KMS-11 (cell line): ENCODE measurements at regions not wholly inside any gene's neighbourhood (a gene's known extent, or its start where the extent isn't known, plus 50 kb on each side); places are given as distances from the start of the nearest gene placed in this dataset.

Source experiments
- H2AFZ ChIP-seq: fragments of 200-600 bp; sonication (generic); 2 replicates; pipeline ENCODE4 v1.6.1; 2016; ENCODE audit warnings: antibody characterized with exemption, mixed run types, low read depth
- H3K27ac ChIP-seq: fragments of 200-600 bp; sonication (generic); 2 replicates; pipeline ENCODE4 v1.6.1; 2016; ENCODE audit warnings: mild to moderate bottlenecking, mixed run types
- H3K27me3 ChIP-seq: fragments of 200-600 bp; sonication (generic); 2 replicates; pipeline ENCODE4 v1.6.1; 2017; ENCODE audit warnings: mild to moderate bottlenecking, low read depth, mixed run types, moderate library complexity; ENCODE audit not compliant: insufficient read depth
- H3K36me3 ChIP-seq: fragments of 200-600 bp; sonication (generic); 2 replicates; pipeline ENCODE4 v1.6.1; 2017; ENCODE audit warnings: mild to moderate bottlenecking, mixed run types; ENCODE audit not compliant: insufficient read depth
- H3K4me1 ChIP-seq: fragments of 200-600 bp; sonication (generic); 2 replicates; pipeline ENCODE4 v1.6.1; 2016; ENCODE audit warnings: mild to moderate bottlenecking, low read depth, mixed run types; ENCODE audit not compliant: poor library complexity, severe bottlenecking
- H3K4me2 ChIP-seq: fragments of 200-600 bp; sonication (generic); 2 replicates; pipeline ENCODE4 v1.7.0; 2016; ENCODE audit warnings: mild to moderate bottlenecking, mixed run types
- H3K4me3 ChIP-seq: fragments of 200-600 bp; sonication (generic); IDR thresholded peaks from 2 replicates; pipeline ENCODE4 v1.6.1; 2017; ENCODE audit warnings: low read depth, low read length, mixed read lengths; ENCODE audit not compliant: insufficient read depth
- H3K79me2 ChIP-seq: fragments of 200-600 bp; sonication (generic); 2 replicates; pipeline ENCODE4 v1.6.1; 2016; ENCODE audit warnings: low read depth, mixed run types; ENCODE audit not compliant: insufficient read depth
- H3K9ac ChIP-seq: fragments of 200-600 bp; sonication (generic); 2 replicates; pipeline ENCODE4 v1.6.1; 2016; ENCODE audit warnings: mild to moderate bottlenecking, mixed run types
- H4K20me1 ChIP-seq: fragments of 200-600 bp; sonication (generic); 2 replicates; pipeline ENCODE4 v1.6.1; 2016; ENCODE audit warnings: mild to moderate bottlenecking, mixed run types; ENCODE audit not compliant: insufficient read depth
- TF ChIP-seq, protein P1 (sequence below): fragments of 200-600 bp; sonication (generic); conservative IDR thresholded peaks from 2 replicates; pipeline ENCODE4 v1.6.1; 2017; ENCODE audit warnings: low read depth, mild to moderate bottlenecking, antibody characterized with exemption, low read length, moderate library complexity, mixed read lengths

GRCh38 chr1:38444770-38445442 lies 398.3 kb upstream of the POU3F1 start:
- Histone ChIP-seq H3K4me1 (no peaks in the 10 kb centered on the region), H3K4me3 (no peak overlapping the region), H3K36me3 (no peaks in the 10 kb centered on the region), H3K9ac (no peak overlapping the region), H3K27ac (no peak overlapping the region), H3K4me2 (no peak overlapping the region), H3K27me3 (no peaks in the 10 kb centered on the region), H3K79me2 (no peaks in the 10 kb centered on the region), H4K20me1 (no peaks in the 10 kb centered on the region), H2AFZ (no peak overlapping the region)
- TF ChIP-seq, protein P1, sequence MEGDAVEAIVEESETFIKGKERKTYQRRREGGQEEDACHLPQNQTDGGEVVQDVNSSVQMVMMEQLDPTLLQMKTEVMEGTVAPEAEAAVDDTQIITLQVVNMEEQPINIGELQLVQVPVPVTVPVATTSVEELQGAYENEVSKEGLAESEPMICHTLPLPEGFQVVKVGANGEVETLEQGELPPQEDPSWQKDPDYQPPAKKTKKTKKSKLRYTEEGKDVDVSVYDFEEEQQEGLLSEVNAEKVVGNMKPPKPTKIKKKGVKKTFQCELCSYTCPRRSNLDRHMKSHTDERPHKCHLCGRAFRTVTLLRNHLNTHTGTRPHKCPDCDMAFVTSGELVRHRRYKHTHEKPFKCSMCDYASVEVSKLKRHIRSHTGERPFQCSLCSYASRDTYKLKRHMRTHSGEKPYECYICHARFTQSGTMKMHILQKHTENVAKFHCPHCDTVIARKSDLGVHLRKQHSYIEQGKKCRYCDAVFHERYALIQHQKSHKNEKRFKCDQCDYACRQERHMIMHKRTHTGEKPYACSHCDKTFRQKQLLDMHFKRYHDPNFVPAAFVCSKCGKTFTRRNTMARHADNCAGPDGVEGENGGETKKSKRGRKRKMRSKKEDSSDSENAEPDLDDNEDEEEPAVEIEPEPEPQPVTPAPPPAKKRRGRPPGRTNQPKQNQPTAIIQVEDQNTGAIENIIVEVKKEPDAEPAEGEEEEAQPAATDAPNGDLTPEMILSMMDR, result no peak

DNA sequence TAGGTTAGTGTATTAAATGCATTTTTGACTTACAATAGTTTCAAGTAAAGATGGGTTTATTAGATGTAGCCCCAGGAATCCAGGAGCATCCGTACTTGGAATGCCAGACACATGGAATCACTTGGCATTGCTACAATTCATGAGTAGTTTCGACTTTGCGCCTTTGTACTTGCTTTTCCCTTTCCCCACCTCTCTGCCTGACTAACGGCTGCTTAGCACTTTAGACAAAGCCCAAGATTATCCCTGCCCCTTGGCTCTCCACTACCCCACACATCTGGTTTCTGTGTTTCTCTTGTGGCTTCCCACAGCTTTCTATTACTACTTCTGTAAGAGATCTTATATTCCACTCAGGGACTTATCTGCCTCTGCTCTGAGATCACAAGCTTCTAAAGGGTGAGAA lies 397.7 kb upstream of the POU3F1 start:
- Histone ChIP-seq H3K4me3 (no peak overlapping the region), H2AFZ (no peak overlapping the region), H4K20me1 (no peaks in the 10 kb centered on the region), H3K9ac (no peak overlapping the region), H3K79me2 (no peaks in the 10 kb centered on the region), H3K27me3 (no peaks in the 10 kb centered on the region), H3K36me3 (no peaks in the 10 kb centered on the region), H3K4me1 (no peaks in the 10 kb centered on the region), H3K4me2 (no peak overlapping the region), H3K27ac (no peak overlapping the region)
- TF ChIP-seq, protein P1, result no peak

- H3K36me3 ChIP-seq, result no peaks in the 10 kb centered on the region
- H3K4me3 ChIP-seq, result no peak overlapping the region
- no peaks in the 10 kb centered on the region for H4K20me1 ChIP-seq
- no peaks in the 10 kb centered on the region for H3K4me1 ChIP-seq
- TF ChIP-seq, protein P1, result no peak
- no peaks in the 10 kb centered on the region for H3K27me3 ChIP-seq
- no peaks in the 10 kb centered on the region for H3K79me2 ChIP-seq
- H3K4me2 ChIP-seq, result no peak overlapping the region
- H3K27ac ChIP-seq, result no peak overlapping the region
- H2AFZ ChIP-seq, result no peak overlapping the region
- H3K9ac ChIP-seq, result no peak overlapping the region
Measured at GRCh38 chr1:38440402-38440801, 393.8 kb upstream of the POU3F1 start.

GRCh38 chr1:38436749-38437148 lies 390.2 kb upstream of the POU3F1 start:
- Histone ChIP-seq H3K79me2 (no peaks in the 10 kb centered on the region), H4K20me1 (no peaks in the 10 kb centered on the region), H3K27me3 (no peaks in the 10 kb centered on the region), H3K4me1 (no peaks in the 10 kb centered on the region), H2AFZ (no peak overlapping the region), H3K4me2 (no peak overlapping the region), H3K27ac (no peak overlapping the region), H3K9ac (no peak overlapping the region), H3K4me3 (no peak overlapping the region), H3K36me3 (no peaks in the 10 kb centered on the region)
- TF ChIP-seq, protein P1, result no peak
